ENCODE measurements at regions not wholly inside any gene's neighbourhood (a gene's known extent, or its start where the extent isn't known, plus 50 kb on each side); places are given as distances from the start of the nearest gene placed in this dataset.

- H3K4me3 ChIP-seq (ENCODE audit: low read length in 2 of 2) = no peak overlapping the region
- no peaks in the 10 kb centered on the region for H3K4me1 ChIP-seq (ENCODE audit: insufficient read depth, low read length)
- Mint-ChIP-seq H3K4me1 (peaks cover 2 to 27% (median 19%) of the 10 kb centered on the region in 4 donors), H3K36me3 (peaks cover 14 to 33% of the 10 kb centered on the region in 2 donors), H3K27me3 (no peaks in the 10 kb centered on the region), H3K4me3 (no peak overlapping the region), H3K27ac (peak overlapping the region in 4 of 7 donors; percentile 24 to 62 (median 47)), H3K9me3 (no peaks in the 10 kb centered on the region)
- H3K27me3 ChIP-seq (ENCODE audit: insufficient read depth, low read length) = no peaks in the 10 kb centered on the region
- POLR2A ChIA-PET (ENCODE audit: partially characterized antibody) = no interaction called here
- intact Hi-C loops (cut with micrococcal nuclease) = no loop called here
- H3K9me3 ChIP-seq (ENCODE audit: control insufficient read depth in 1 of 2, low read length in 2 of 2) = no peaks in the 10 kb centered on the region
- H3K36me3 ChIP-seq (ENCODE audit: insufficient read depth, low read length) = no peaks in the 10 kb centered on the region
- H3K27ac ChIP-seq (ENCODE audit: low read depth, low read length) = no peak overlapping the region
- DNase-seq = no peak
- CTCF ChIA-PET (ENCODE audit: partially characterized antibody) = no interaction called here
Measured at GRCh38 chr12:124487066-124487833, 80.2 kb downstream of the NCOR2 start.

- H3K36me3 ChIP-seq (ENCODE audit: insufficient read depth, low read length) = no peaks in the 10 kb centered on the region
Measured at GRCh38 chr12:124486346-124486963, 81.0 kb downstream of the NCOR2 start.

DNA sequence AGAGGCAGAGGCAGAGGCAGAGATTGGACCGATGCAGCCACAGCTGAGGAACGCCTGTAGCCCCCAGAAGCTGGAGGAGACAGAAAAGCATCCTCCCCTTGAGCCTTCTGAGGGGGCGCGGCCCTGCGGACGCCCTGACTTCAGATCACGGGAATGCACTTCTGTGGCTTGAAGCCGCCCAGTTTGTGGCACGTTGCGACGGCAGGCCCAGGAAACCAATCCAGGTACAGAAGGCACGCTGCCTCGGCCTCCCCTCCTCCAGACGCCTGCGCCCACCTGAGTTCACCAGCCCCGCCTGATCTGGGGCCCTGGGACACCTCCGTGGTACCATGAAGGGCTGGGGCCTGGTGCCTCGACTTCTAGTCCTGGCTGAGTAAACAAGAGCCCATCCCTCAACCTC is 82.0 kb downstream of the NCOR2 start:
- POLR2A ChIA-PET (ENCODE audit: partially characterized antibody) = no interaction called here
- H3K36me3 ChIP-seq (ENCODE audit: insufficient read depth, low read length) = no peaks in the 10 kb centered on the region
- H3K27ac ChIP-seq (ENCODE audit: low read depth, low read length) = no peak overlapping the region
- no peak overlapping the region for H3K4me3 Mint-ChIP-seq
- no peaks in the 10 kb centered on the region for H3K27me3 Mint-ChIP-seq
- H3K9me3 Mint-ChIP-seq = no peaks in the 10 kb centered on the region
- H3K4me1 Mint-ChIP-seq = peaks cover 8 to 32% (median 22%) of the 10 kb centered on the region in 4 donors
- peak overlapping the region in 3 of 7 donors; percentile 15 to 74 (median 37) for H3K27ac Mint-ChIP-seq
- no peaks in the 10 kb centered on the region for H3K9me3 ChIP-seq (ENCODE audit: control insufficient read depth in 1 of 2, low read length in 2 of 2)
- intact Hi-C loops (cut with micrococcal nuclease) = no loop called here
- H3K27me3 ChIP-seq (ENCODE audit: insufficient read depth, low read length) = no peaks in the 10 kb centered on the region
- peak in 1 of 5 donors; percentile 8 for DNase-seq
- CTCF ChIA-PET (ENCODE audit: partially characterized antibody) = no interaction called here
- peaks cover 10% of the 10 kb centered on the region for H3K4me1 ChIP-seq (ENCODE audit: insufficient read depth, low read length)
- H3K4me3 ChIP-seq (ENCODE audit: low read length in 2 of 2) = no peak overlapping the region
- peaks cover 21 to 37% of the 10 kb centered on the region in 2 donors for H3K36me3 Mint-ChIP-seq

More at GRCh38 chr12:124486346-124486963, 81.0 kb downstream of the NCOR2 start:
- H3K4me1 ChIP-seq (ENCODE audit: insufficient read depth, low read length) = peaks cover under 1% of the 10 kb centered on the region
- Mint-ChIP-seq H3K4me1 (peaks cover 5 to 26% (median 19%) of the 10 kb centered on the region in 4 donors), H3K27ac (peak overlapping the region in 1 of 7 donors; percentile 60), H3K9me3 (no peaks in the 10 kb centered on the region), H3K4me3 (no peak overlapping the region), H3K36me3 (peaks cover 19 to 33% of the 10 kb centered on the region in 2 donors), H3K27me3 (no peaks in the 10 kb centered on the region)
- ChIA-PET CTCF (ENCODE audit: partially characterized antibody) (no interaction called here), POLR2A (ENCODE audit: partially characterized antibody) (no interaction called here)
- no peak overlapping the region for H3K4me3 ChIP-seq (ENCODE audit: low read length in 2 of 2)
- intact Hi-C loops (cut with micrococcal nuclease) = no loop called here
- H3K9me3 ChIP-seq (ENCODE audit: control insufficient read depth in 1 of 2, low read length in 2 of 2) = no peaks in the 10 kb centered on the region
- no peaks in the 10 kb centered on the region for H3K27me3 ChIP-seq (ENCODE audit: insufficient read depth, low read length)
- DNase-seq = peak in 1 of 5 donors; percentile 25
- no peak overlapping the region for H3K27ac ChIP-seq (ENCODE audit: low read depth, low read length)

DNA sequence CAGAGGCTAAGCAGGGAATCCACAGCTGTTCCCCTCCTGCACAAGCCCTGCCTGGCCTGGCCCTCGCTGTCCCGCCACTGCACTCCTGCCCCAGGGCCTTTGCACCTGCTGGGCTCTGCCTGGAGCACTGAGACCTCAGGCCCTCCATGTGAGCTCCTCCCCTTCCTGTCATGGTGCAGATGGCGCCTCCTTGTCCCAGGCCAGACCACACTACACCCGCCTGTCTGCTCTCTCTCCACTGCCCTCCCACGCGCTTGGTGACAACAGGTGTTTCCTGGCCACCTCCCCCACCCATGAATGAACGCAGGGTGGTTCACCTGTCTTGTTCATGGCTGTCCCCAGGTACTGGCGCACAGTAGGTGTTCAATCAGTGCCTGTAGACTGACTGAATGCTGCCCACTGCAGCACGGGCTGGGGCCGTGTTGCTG is 82.9 kb downstream of the NCOR2 start:
- CTCF ChIA-PET (ENCODE audit: partially characterized antibody) = no interaction called here

DNA sequence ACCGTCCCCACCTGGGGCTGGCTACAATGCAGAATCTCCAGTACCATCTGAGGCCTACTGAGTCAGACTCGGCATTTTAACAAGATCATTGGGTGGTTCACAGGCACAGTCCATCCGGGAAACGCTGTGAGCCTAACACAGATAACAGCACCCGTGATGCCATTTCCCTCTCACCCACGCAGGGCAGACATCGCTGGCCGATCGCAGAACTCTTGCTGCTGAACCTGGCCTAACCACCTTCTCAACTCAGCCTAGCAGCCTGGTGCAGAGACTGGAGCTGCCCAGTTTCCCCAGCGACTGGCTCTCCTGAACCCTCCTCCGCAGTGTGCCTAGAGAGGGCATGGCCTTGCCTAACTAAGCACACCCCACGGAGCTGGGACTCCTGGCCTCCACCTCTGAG is 83.3 kb downstream of the NCOR2 start:
- intact Hi-C loops (cut with micrococcal nuclease) = no loop called here
- peak overlapping the region in 5 of 7 donors; percentile 4 to 80 (median 52) for H3K27ac Mint-ChIP-seq

More for the DNA sequence above, 82.9 kb downstream of the NCOR2 start:
- Histone ChIP-seq H3K27ac (ENCODE audit: low read depth, low read length) (no peak overlapping the region), H3K9me3 (ENCODE audit: control insufficient read depth in 1 of 2, low read length in 2 of 2) (no peaks in the 10 kb centered on the region), H3K27me3 (ENCODE audit: insufficient read depth, low read length) (no peaks in the 10 kb centered on the region), H3K4me1 (ENCODE audit: insufficient read depth, low read length) (peaks cover 16% of the 10 kb centered on the region), H3K4me3 (ENCODE audit: low read length in 2 of 2) (no peak overlapping the region), H3K36me3 (ENCODE audit: insufficient read depth, low read length) (no peaks in the 10 kb centered on the region)
- intact Hi-C loops (cut with micrococcal nuclease) = no loop called here
- Mint-ChIP-seq H3K4me1 (peaks cover 10 to 36% (median 25%) of the 10 kb centered on the region in 4 donors), H3K9me3 (no peaks in the 10 kb centered on the region), H3K27ac (peak overlapping the region in 5 of 7 donors; percentile 50 to 89 (median 78)), H3K27me3 (no peaks in the 10 kb centered on the region), H3K36me3 (peaks cover 22 to 36% of the 10 kb centered on the region in 2 donors), H3K4me3 (no peak overlapping the region)
- POLR2A ChIA-PET (ENCODE audit: partially characterized antibody) = no interaction called here
- peak in 2 of 5 donors; percentile 6 to 41 for DNase-seq

DNA sequence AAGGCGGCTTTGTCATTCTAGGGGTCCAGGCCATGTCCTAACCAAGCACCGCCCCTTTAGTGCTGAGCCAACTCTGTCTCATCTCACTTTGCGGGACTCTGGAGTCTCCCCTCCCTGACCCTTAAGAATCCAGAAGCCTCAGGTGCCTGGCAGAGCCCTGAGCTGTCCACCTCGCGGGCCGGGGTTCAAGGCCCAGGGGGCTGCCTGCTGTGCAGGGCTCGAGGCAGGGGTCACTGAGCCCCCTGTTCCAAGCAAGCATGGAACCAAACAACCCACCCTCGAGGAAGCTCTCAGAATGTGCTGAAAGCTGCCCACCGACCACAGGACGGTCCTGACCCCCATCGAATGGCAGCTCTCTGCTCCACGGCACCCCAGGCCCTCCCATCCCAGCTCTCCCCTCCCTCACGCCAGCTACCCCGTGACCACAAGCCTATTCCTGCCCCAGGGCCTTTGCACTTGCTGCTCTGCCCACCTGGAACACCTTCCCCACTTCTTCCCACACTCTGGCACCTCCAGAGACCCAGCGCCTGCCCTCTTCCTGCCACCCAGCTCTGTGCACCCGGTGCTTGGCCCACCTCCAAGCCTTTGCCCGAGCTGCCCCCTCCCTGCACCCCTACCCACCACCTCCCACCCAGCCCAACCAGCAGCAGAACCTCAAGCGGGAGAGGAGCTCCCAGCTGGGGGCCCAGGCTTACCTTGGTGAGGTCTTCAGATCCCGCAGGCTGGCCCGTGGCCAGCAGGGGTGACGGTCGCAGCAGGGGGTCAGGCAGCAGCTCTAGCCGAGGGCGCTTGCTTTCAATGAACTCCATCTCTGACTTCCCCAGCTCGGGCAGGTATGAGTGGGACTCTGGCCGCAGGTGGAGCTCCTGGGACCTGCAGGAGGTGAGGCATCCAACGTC is 84.3 kb downstream of the NCOR2 start:
- H3K4me3 Mint-ChIP-seq = no peak overlapping the region
- H3K36me3 Mint-ChIP-seq = peaks cover 32 to 41% of the 10 kb centered on the region in 2 donors
- no peaks in the 10 kb centered on the region for H3K27me3 Mint-ChIP-seq
- peak in 1 of 5 donors; percentile 21 for DNase-seq
- peaks cover 14 to 50% (median 32%) of the 10 kb centered on the region in 4 donors for H3K4me1 Mint-ChIP-seq
- ChIA-PET CTCF (ENCODE audit: partially characterized antibody) (no interaction called here), POLR2A (ENCODE audit: partially characterized antibody) (no interaction called here)
- no peaks in the 10 kb centered on the region for H3K9me3 Mint-ChIP-seq
- Histone ChIP-seq H3K36me3 (ENCODE audit: insufficient read depth, low read length) (no peaks in the 10 kb centered on the region), H3K4me3 (ENCODE audit: low read length in 2 of 2) (no peak overlapping the region), H3K4me1 (ENCODE audit: insufficient read depth, low read length) (peaks cover 16% of the 10 kb centered on the region), H3K9me3 (ENCODE audit: control insufficient read depth in 1 of 2, low read length in 2 of 2) (no peaks in the 10 kb centered on the region), H3K27ac (ENCODE audit: low read depth, low read length) (no peak overlapping the region), H3K27me3 (ENCODE audit: insufficient read depth, low read length) (no peaks in the 10 kb centered on the region)
- peak overlapping the region in 3 of 7 donors; percentile 43 to 50 (median 44) for H3K27ac Mint-ChIP-seq
- intact Hi-C loops (cut with micrococcal nuclease) = no loop called here

More for the DNA sequence above, 83.3 kb downstream of the NCOR2 start:
- peaks cover 10 to 41% (median 26%) of the 10 kb centered on the region in 4 donors for H3K4me1 Mint-ChIP-seq
- CTCF ChIA-PET (ENCODE audit: partially characterized antibody) = no interaction called here
- no peaks in the 10 kb centered on the region for H3K9me3 Mint-ChIP-seq
- Histone ChIP-seq H3K4me3 (ENCODE audit: low read length in 2 of 2) (no peak overlapping the region), H3K36me3 (ENCODE audit: insufficient read depth, low read length) (no peaks in the 10 kb centered on the region), H3K27me3 (ENCODE audit: insufficient read depth, low read length) (no peaks in the 10 kb centered on the region), H3K4me1 (ENCODE audit: insufficient read depth, low read length) (peaks cover 16% of the 10 kb centered on the region), H3K9me3 (ENCODE audit: control insufficient read depth in 1 of 2, low read length in 2 of 2) (no peaks in the 10 kb centered on the region), H3K27ac (ENCODE audit: low read depth, low read length) (no peak overlapping the region)
- POLR2A ChIA-PET (ENCODE audit: partially characterized antibody) = no interaction called here
- peak overlapping the region in 1 of 8 donors; percentile 43 for H3K4me3 Mint-ChIP-seq
- H3K27me3 Mint-ChIP-seq = no peaks in the 10 kb centered on the region
- peak in 1 of 5 donors; percentile 24 for DNase-seq
- H3K36me3 Mint-ChIP-seq = peaks cover 26 to 36% of the 10 kb centered on the region in 2 donors

DNA sequence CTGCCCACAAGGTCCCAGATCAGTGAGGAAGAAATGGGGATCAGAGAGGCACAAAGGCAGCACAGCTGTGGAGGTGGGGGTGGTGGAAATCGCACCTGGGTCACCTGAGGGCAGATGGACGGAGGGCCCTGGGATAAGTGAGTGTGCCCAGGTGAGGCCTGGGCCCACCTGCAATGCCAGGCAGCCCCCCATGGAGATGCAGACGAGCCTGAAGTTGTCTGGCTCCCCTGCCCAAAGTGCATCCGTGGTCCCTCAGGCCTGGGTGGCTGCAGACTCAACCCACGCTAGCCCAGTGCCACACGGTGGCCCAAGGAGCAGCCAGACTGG is 84.9 kb downstream of the NCOR2 start:
- POLR2A ChIA-PET (ENCODE audit: partially characterized antibody) = no interaction called here
- Histone ChIP-seq H3K4me3 (ENCODE audit: low read length in 2 of 2) (no peak overlapping the region), H3K36me3 (ENCODE audit: insufficient read depth, low read length) (no peaks in the 10 kb centered on the region), H3K27me3 (ENCODE audit: insufficient read depth, low read length) (no peaks in the 10 kb centered on the region), H3K27ac (ENCODE audit: low read depth, low read length) (no peak overlapping the region), H3K4me1 (ENCODE audit: insufficient read depth, low read length) (peaks cover 16% of the 10 kb centered on the region), H3K9me3 (ENCODE audit: control insufficient read depth in 1 of 2, low read length in 2 of 2) (no peaks in the 10 kb centered on the region)
- no peaks in the 10 kb centered on the region for H3K9me3 Mint-ChIP-seq
- no peak overlapping the region for H3K27ac Mint-ChIP-seq
- H3K36me3 Mint-ChIP-seq = peaks cover 32 to 43% of the 10 kb centered on the region in 2 donors
- H3K27me3 Mint-ChIP-seq = no peaks in the 10 kb centered on the region
- intact Hi-C loops (cut with micrococcal nuclease) = no loop called here
- H3K4me3 Mint-ChIP-seq = no peak overlapping the region
- peaks cover 16 to 52% (median 31%) of the 10 kb centered on the region in 4 donors for H3K4me1 Mint-ChIP-seq
- CTCF ChIA-PET (ENCODE audit: partially characterized antibody) = no interaction called here
- DNase-seq = peak in 1 of 5 donors; percentile 31
